Medulla oblongata (tissue), 1 donor: ENCODE measurements at regions not wholly inside any gene's neighbourhood (a gene's known extent, or its start where the extent isn't known, plus 50 kb on each side); places are given as distances from the start of the nearest gene placed in this dataset.

Source experiments
- DNase-seq: peaks from one replicate; pipeline ENCODE4 v3.0.0-alpha.2; 2015; ENCODE audit errors: extremely low spot score

- DNase-seq, result no peak
Observed at GRCh38 chr1:29849991-29850757, 613.9 kb downstream of the PTPRU start.

- DNase-seq, result peak; percentile 12
Observed at GRCh38 chr1:29849038-29849750, 612.9 kb downstream of the PTPRU start.

GRCh38 chr1:29845910-29846309 is 609.6 kb downstream of the PTPRU start:
- DNase-seq, result no peak

- DNase-seq, result no peak
Observed at GRCh38 chr1:29842130-29842529, 605.8 kb downstream of the PTPRU start.

- no peak for DNase-seq
Observed at GRCh38 chr1:29839726-29840125, 603.4 kb downstream of the PTPRU start.

- no peak for DNase-seq
Observed at GRCh38 chr1:29838738-29839320, 602.5 kb downstream of the PTPRU start.

- no peak for DNase-seq
Observed at GRCh38 chr1:29836651-29837646, 600.6 kb downstream of the PTPRU start.

GRCh38 chr1:29835874-29836273 is 599.6 kb downstream of the PTPRU start:
- no peak for DNase-seq

- no peak for DNase-seq
Observed at GRCh38 chr1:29835406-29835805, 599.1 kb downstream of the PTPRU start.

GRCh38 chr1:29833581-29833980 is 597.3 kb downstream of the PTPRU start:
- DNase-seq, result no peak

GRCh38 chr1:29832936-29833335 is 596.6 kb downstream of the PTPRU start:
- no peak for DNase-seq

GRCh38 chr1:29832471-29832870 is 596.1 kb downstream of the PTPRU start:
- DNase-seq, result no peak

- no peak for DNase-seq
Observed at GRCh38 chr1:29831500-29832117, 595.3 kb downstream of the PTPRU start.

- DNase-seq, result no peak
Observed at GRCh38 chr1:29830916-29831315, 594.6 kb downstream of the PTPRU start.

GRCh38 chr1:29830383-29830782 is 594.1 kb downstream of the PTPRU start:
- DNase-seq, result no peak

GRCh38 chr1:29829448-29830344 is 593.4 kb downstream of the PTPRU start:
- DNase-seq, result no peak

- DNase-seq, result no peak
Observed at GRCh38 chr1:29828526-29829447, 592.5 kb downstream of the PTPRU start.

GRCh38 chr1:29827801-29828525 is 591.6 kb downstream of the PTPRU start:
- DNase-seq, result no peak
